Activated T-cell treated with anti-CD3 and anti-CD28 coated beads, Interleukin-2, amount 50 U/mL, for 1 hour (primary cell): ENCODE measurements at regions not wholly inside any gene's neighbourhood (a gene's known extent, or its start where the extent isn't known, plus 50 kb on each side); places are given as distances from the start of the nearest gene placed in this dataset.
"Not testable (repeated sequence)": the region's sequence is repeated elsewhere in the genome, so short reads cannot be mapped to it uniquely, and the experiment has no call there.

Experiments
- DNase-seq: peaks from one replicate; pipeline ENCODE4 v3.0.0-alpha.2; 2020

- DNase-seq, result no peak
Measured at GRCh38 chr10:2410049-2410448, 657.3 kb upstream of the PFKP start.

DNA sequence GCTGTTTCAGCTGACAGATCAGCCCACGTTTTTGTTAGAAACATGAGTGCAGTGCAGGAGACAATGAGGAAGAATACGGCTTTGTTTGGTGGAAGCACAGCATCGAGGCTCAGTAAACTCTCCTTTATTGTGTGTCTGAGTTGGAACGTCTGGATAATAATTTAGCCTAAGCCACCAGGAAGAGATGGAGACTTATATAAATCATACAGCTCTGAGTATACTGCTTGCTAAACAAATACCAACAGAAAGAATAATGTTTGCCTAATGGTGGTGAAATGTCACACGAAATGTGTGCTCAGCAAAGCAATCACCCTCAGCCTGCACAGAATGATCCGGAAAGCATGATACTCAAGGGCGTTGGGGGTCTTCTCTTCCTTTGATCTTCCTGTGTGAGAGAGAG, 664.1 kb upstream of the ADARB2 start:
- no peak for DNase-seq

GRCh38 chr10:2399482-2399881, 662.2 kb upstream of the ADARB2 start:
- no peak for DNase-seq

DNA sequence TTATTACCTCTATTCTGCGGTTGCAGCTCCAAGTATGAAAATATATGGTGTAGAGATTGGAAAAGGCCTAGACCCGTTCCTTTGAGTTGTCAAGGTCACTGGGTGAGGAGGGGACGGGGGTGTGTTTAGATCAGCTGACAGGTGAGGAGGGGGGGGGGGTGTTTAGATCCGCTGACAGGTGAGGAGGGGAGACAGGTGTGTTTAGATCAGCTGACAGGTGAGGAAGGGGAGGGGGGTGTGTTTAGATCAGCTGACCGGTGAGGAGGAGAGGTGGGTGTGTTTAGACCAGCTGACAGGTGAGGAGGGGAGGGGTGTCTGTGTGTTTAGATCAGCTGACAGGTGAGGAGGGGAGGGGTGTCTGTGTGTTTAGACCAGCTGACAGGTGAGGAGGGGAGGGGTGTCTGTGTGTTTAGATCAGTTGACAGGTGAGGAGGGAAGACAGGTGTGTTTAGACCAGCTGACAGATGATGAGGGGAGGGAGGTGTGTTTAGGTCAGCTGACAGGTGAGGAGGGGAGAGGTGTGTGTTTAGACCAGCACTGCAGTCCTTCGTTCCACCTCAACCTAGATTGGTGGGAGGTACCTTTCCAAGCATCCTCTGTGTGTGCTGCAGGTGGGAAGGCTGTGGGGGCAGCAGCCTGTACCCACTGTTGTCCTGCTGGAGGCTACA, 655.0 kb upstream of the ADARB2 start:
- DNase-seq, result no peak

DNA sequence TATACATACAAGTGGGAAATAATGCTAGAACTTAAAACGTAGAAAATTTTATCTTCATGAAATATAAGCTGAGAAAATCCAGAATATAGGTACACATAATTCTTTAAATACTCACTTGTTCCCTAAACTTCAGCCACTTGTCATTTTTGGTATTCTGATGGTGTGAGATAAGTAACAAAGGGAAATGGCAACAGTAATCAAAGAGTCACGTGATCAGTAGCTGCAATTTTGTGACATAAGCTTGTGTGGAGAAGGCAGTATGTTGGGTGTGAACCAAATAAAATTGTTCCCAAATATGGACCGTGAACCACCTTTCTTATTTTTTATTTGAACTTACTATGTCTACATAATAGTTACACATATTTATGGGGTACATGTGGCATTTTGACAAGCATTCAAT, 650.3 kb upstream of the ADARB2 start:
- DNase-seq, result no peak

DNA sequence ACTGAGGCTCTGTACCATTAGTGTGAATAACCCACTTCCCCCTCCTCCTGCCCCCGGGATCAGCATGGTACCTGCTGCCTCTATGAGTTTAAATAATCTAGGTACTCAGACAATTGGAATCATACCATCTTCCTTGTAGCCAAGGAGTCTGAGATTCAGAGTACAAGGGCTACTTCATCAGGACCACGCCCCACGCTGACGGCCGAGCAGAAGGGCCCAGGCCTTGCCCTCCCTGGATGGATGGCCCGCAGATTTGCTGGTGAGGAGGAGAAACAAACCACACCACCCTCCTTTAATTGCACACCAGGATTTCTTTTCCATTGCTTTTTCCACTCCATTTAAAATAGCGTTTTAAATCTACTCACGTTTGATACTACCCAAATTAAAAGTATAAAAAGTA, 649.9 kb upstream of the ADARB2 start:
- no peak for DNase-seq

DNA sequence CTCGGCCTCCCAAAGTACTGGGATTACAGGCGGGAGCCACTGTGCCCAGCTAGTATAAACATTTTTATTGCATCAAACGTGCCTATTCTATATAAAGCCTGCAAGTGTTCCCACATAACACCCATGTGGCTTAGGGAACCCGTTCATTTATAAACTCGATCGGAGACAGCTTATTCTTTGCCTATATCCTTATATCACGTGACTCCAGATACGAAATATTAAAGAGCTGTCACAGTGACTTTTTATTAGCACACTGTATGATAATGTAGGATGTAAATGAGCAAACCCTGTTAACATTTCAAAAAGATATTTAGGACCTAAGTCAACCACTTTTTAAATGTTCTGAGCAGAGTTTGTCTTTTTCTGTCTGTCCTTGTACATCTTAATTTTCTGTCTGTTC, 642.9 kb upstream of the ADARB2 start:
- DNase-seq, result no peak

GRCh38 chr10:2367083-2367482, 629.8 kb upstream of the ADARB2 start:
- DNase-seq, result no peak

DNA sequence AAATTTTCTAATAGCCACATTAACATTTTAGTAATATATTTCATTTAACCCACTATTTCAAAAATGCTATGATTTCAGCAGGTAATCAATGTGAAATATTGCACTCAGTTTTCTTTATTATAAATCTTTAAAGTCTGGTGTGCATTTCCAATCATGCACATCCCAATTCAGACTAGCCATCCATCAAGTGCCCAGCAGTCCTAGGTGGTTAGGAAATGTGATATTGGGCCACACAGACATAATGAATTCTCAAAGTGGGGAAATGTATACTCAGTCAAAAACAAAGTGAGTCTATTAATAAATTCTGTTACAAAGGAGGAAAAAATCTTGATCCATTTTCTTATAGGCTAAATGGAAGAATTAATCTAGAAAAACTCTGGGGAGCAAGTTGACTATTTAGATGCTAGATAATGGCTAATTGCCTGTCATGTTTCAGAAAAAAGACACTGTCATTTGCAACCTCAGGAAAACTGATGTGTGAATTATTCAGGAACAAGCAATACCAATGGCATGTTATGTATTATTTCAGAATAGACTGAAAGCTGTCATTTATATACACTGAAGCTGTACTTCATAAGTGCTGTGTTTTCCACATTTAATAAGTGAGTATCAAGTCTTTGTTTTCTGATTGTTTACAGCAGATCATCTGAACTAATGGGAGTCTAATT, 629.1 kb upstream of the ADARB2 start:
- no peak for DNase-seq

DNA sequence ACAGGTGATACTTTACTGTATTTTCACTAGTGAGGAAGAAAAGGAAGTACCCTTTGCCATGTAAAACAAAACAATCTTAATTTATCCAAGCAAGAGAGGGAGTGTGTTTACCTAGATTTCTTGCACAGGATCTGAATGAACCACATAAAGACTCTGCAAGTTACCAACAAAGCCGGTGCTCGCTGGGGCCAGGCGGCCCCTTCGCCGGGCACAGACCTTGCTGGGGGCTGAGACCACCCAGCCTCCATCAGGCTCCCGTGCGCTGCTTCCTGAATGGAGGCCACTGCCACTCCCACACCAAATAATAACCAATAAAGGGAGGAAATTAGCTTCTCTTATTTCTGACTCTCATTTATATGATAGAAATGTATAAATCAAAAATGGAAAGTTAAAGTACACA, 625.0 kb upstream of the ADARB2 start:
- DNase-seq, result no peak

DNA sequence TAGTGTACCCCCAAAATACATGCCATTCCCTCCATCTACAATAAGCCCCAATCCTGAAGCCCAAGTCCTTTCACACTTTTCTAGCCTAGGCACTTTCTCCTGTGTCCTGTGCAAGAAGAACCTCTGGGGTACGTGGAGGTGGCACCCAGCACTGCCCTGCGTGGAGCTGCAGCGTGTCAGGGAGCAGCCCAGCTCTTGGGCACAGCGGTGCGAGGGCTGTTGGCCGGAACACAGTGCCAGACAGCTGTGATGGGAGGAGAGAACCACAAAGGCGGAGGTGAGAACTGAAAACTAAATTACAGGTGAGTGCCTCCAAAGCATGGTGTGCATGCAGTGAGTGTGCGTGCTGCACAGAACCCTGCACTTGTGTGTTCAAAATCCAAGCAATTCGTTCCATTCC, 621.3 kb upstream of the ADARB2 start:
- no peak for DNase-seq

DNA sequence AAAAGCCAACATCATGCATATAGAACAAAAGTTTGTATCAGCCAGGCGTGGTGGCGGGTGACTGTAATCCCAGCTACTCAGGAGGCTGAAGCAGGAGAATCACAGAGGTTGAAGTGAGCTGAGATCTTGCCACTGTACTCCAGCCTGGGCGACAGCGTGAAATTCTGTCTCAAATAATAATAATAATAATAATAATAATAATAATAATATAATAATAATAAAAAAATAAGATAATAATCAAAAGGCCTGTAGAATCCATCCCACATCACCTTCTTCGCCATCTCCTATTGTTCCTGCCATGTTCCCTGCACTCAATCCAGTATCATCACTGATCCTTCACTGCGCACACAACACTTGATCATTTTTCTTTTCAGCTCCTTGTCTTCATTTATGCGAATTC, 619.3 kb upstream of the ADARB2 start:
- no peak for DNase-seq

DNA sequence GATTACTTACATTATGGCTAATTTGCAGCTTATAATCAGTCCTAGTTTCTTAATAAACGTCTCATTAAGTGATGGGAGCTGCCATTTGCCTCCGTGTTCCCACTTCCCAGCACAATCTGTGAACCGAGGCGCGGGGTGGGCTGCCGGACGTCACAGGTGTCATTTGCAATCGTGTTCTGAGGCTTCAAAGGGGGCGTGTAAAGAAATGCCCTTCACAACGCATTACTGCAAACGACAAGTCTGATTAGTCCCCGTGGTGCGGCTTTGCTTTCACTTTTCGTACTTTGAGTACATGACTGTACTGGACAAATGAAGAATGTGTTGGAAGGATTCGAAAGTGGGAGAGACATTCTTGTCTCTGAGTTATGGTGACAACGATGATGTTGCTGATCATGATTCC, 614.2 kb upstream of the ADARB2 start:
- DNase-seq, result no peak

DNA sequence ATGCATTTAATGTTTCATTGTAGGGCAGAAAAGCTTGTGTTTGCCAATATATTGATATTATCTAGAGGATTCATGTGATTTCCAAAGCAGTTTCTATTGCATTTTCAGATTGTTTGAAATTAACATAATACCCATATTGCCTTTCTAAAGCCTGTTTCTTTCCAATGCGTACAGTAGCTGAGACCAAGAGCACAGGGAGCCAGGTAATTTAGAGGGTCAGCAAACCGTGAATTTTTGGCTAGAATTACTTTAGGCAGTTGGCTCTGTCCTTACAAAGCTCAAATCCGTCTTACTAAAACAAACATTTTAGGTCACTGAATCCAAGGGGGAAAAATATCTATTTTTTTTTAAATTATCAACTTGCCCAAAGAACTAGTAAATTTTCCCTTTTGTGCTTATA, 604.9 kb upstream of the ADARB2 start:
- DNase-seq, result no peak

DNA sequence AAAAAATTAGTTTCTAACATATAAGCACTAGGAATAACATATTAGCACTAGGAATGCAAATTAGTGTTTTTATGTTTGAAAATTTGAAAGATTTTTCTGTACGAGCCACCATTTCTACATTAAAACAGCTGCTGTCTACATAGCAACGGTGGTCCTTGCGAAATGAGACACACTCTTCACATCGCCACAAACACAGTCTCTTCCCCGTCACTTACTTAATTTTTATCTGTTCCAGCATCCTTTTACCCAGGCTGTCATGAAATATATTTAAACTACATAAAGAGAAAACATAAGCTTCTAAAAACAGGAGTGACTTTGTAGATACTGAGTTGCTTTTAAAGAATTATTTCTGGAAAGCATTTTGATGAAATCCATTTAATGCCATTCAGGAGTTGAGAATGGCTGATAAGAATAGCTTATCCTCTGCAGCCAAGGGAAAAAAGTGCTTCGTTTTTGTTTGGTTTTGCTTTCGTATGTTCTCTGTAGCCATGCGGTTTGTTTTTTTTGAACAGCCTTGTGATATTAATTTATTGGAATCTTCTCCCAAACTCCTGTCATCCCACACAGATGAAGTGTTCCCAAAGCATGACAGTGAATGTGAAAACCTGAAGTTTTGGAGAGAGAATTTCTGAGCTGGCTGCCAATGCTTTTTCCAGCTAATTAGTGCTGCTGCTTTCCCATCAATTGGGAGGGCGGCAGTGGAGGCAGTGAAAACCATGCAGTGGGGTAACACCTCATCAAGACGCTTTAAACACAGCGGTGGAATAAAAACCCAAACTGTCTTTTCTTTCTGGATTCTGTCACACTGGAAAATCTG, 603.7 kb upstream of the ADARB2 start:
- no peak for DNase-seq

DNA sequence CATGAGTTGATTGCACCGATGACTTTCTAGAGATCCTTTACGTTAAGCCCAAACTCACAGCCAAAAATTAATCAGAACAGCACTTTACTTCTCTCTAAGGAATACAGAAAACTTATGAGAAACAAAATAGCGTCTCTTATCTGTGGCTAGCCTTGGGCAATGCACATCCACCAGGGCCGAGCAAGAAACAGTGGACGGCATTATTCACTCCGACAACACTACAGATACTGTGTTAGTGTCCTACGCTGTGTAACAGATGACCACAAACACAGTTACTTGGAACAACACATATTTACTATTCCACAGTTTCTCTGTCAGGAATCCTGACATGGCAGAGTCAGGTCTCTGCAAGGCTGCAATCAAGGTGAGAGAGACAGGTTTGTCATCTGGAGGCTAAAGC, 598.3 kb upstream of the ADARB2 start:
- no peak for DNase-seq

GRCh38 chr10:2334575-2334974, 597.2 kb upstream of the ADARB2 start:
- no peak for DNase-seq

DNA sequence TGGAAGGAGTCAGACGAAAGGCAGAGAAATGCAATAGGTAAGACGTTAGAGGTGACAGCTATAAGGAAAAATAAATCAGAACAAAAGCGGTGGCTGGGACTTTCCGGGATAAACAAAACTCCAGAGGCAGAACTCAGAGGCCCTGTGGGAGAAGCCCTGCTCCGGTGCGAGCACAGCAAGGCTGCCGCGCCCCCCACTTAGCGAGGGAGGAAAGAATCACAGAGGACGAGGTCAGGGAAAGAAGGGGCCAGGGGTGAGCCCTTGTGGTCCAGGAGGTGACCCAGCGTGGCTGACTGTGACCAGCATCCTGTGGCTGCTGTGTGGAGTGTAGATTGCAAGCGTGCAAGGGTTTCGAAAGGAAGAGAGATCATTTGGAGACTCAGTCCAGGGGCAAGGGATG, 591.8 kb upstream of the ADARB2 start:
- no peak for DNase-seq

DNA sequence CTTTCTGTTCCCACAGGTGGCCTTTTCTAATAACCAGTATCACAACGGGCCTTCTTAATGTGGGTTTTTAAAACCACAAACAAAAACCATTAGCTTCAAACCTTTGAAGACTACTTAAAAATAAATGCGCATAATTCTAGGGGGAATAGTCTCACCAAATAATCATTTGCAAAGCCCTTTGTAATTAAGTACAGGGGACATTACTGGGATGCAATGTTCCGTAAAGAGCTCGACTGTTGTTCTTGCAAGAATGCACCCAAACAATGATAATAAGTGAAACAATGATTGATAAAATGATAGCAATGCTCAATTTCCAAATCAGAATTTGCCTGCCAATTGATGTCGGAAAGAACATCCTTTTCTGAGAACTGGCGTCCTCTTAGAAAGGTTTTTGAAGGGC, 589.1 kb upstream of the ADARB2 start:
- DNase-seq, result no peak

- DNase-seq, result not testable (repeated sequence)
Measured at GRCh38 chr10:2315045-2315485, 577.7 kb upstream of the ADARB2 start.

- no peak for DNase-seq
Measured at GRCh38 chr10:2306081-2306480, 568.8 kb upstream of the ADARB2 start.

- DNase-seq, result no peak
Measured at GRCh38 chr10:2303169-2303568, 565.8 kb upstream of the ADARB2 start.

- DNase-seq, result no peak
Measured at GRCh38 chr10:2301227-2301626, 563.9 kb upstream of the ADARB2 start.

GRCh38 chr10:2300231-2300630, 562.9 kb upstream of the ADARB2 start:
- DNase-seq, result no peak
